ENCODE measurements at regions not wholly inside any gene's neighbourhood (a gene's known extent, or its start where the extent isn't known, plus 50 kb on each side); places are given as distances from the start of the nearest gene placed in this dataset.

DNA sequence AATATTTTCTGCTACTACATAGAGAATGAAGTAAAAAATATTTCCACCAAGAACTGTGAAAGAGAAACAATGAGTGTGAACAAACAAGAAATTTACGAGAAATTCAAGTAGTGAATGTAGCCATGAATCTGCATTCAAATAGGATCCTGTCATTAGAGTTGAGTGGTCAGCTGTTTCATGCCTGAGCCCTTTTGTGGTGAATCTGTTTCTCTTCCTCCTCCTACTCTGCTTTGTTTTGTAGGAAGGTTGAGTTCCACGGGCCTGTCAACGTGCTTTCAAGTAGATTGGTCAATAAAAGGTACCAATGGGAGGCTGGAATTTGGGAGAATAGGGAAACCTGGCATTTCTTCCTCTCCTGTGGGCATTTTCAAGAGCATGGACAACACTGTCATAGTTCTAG is 1749.6 kb upstream of the FLRT2 start:
- no peak for DNase-seq

DNA sequence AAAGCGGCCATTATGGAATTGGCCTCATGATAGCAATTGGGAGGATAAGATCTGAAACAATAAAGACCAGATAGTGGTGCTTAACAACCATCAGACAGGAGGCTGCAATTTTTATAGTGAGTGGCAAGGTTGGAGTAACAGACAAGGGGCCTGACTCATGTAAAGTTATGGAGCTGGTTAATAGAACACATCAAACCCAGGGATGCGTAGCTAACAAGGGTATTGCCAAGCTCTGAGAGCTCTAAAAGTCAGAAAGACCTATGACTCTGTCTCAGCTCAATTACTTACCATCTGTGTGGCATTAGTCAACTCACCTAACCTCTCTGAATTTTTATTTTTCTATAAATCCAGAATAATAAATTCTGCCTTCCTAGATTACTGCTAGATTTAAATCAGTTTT is 1731.5 kb upstream of the FLRT2 start:
- no peak for DNase-seq

DNA sequence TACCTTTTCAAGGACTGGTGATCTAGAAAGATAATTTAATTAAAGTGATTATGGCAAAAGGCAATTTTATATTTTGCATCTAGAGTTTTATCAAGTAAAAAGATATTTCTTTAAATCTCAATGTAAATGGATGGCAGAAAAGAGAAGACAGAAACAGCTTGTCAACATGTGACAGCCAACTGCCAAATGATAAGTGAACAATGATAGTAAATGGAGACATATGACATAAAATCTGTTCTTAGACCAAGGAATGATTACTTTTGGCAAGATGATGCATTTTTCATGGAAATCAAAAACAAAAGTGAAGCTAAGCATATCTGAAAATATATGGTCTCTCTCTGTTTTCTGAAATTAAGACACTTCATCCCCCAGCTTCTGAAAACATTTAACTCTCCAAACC is 1730.7 kb upstream of the FLRT2 start:
- DNase-seq = no peak

DNA sequence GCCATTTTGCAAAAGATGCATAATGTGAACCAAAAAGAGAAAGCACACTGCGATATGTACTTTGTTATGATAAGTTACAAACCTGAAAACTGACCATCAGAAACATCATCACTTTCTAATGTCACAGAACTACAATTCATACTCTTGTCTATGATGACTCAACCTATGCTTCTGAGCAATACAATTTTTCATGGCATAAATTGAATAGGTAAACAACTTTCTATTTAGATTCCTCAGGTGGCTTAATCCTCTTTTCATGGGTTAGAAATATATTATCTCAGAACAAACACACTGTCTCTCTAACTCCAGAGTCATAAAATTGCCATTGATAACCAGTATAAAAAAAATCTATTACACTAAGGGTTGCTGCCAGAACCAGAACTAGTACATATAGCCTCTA is 1715.0 kb upstream of the FLRT2 start:
- no peak for DNase-seq

DNA sequence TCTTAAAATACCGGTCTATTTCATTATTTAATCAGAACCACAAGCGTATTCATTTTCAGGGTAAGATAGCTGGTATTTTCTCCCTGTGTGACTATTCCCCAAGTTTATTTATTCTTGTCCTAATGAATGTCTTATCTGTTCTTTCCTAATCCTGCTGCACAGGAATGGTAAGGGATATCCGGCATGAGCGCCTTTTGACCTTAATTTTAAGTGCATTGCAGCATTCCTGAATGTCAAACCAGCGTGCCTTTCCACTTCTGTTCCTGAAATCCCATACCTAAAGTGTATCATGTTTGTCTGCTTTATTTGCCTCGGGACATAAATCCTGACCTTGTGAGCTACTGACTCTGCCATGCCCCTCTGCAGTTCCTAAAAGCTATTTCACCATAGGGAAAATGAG is 1713.2 kb upstream of the FLRT2 start:
- no peak for DNase-seq

DNA sequence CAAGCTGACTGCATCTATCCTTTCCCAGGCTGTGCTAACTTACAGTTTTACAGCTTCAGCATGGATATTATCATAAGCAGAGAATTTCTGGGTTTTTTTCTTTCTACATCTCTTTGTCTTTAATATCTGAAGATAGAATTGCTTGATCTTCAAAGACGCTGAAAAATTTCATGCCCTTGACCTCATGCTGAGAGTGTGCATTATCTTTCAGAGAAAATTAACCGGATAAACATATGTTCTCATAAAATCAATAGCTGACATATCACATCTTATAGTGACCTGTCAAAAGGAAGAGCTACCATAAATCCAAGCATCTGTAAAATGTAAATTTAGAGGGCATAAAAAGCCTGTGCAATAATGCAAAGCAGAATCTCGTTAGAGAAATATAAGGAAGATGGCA is 1704.1 kb upstream of the FLRT2 start:
- DNase-seq = no peak

DNA sequence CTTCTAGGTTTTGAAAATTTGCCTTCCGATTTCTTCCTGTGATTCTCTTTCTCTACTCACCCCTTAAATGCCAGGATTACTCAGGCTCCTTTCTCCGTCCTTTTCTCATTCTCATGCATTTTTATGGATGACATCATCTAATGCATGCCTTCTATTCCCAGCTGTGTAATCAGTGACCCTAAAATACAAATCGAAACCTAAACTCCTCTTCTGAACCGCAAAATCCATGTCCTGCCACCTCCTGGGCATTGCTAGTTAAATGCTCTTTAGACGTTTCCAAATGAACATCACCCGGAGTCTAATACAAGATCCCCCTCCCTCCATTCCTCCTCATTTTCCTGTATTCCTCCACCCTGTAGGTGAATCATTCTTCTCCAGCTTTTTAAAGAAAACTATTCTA is 1703.1 kb upstream of the FLRT2 start:
- DNase-seq = no peak

DNA sequence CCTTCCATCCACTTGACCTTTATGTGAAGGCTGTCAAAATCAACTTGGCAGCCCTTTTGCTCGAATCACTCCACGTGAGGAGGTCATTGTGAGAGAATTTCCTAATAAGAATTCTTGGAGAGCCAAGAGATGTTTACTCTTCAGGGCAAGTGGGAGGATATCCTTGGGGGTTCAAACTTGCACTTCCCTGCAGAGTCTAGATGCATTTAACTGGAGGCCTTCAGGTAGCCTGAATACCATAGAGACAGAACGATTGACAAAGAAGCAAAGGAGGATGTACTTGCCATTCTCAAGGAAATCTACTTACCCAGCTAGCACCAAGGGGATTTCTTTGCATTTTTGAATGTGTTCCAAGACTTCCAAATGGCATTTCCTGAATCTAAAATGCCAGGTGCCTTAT is 1702.6 kb upstream of the FLRT2 start:
- DNase-seq = no peak

DNA sequence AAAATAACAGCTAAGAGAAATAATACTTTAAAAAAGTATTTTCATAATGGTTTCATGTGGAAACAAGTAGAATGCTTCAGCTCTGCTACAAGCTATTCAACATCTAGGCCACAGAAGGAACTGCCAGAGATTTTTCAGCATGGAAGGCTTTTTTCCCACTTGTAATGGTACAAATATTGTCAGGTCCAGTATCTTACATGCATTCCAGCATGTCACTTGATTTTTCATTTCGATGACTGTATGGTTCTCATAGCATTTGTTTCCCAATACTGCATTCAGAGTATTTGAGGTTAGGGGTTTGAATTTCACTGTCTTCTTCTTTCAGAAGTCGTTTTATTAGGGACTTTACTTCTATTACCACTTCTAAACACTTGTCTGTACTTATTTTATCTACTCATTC is 1701.5 kb upstream of the FLRT2 start:
- no peak for DNase-seq

DNA sequence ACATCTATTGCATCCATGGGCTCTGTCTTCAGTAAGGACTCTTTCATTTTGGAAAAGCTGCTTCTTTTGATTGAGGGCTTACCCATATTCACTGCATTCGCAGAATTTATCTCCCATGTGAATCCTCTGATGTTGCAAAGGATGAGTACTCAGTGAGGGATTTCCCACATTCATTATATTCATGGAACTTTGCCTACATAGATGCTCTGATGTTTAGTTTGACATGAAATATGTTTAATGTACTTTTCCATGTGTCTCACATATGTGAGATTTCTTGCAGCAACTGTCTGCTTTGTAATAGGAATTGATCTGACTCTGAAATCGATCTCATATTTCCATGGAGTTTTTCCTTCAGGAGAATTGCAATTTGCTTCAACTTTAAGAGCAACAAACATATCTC is 1699.6 kb upstream of the FLRT2 start:
- DNase-seq = no peak

DNA sequence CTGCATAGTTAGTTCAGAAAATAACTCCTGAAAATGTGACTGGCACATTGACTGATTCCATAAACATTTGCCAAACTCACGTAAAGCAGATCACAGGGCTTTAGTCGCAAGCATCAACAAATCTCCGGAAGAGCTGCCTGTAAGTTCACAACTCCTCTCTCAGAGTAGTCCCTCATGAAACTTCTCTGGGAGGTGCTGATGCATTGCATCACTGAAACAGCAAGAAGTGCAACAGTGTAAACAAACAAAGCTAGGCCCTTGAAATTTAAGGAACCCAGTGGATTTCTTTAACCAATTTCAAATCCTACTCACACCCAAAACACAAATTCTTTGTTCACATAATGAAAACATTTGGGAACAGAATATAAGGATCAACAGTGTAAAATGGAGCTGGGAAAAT is 1691.7 kb upstream of the FLRT2 start:
- DNase-seq = no peak

DNA sequence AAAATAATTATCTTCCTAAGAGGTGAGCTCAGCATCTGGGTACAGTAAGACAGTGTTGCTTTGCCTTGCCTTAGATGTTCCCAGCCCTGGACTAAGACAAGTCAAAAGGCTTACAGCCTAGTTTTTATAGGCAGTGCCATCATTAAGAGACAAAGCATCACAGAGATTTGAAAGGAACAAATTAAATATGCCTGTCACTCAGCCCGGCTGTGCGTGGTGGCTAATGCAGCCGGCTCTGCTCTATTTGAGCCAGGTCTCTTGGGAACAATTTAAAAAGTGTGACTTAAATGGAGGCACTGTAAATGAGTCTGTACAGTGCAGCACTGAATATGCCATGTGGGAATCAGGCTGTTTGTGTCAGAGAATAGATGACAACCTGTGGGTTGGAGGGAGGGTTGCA is 1687.4 kb upstream of the FLRT2 start:
- no peak for DNase-seq

DNA sequence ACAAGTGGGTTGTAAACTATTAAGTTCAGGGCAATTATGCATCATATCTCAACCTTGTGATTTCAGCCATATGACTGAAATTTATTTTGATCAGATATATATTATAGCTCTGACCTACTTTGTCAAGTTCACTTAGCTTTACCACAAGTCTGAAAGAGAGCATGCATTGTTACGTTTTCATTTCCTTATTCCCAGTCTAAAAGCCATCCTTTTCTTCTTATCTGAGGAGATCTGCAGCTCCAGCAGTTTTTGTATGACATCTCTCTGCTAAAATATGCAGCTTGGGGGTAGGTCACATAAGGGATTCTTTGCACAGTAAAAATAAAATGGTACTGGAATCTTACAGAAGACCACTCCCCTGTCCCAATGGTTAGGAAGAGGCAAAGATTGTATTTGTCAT is 1682.8 kb upstream of the FLRT2 start:
- DNase-seq = no peak

DNA sequence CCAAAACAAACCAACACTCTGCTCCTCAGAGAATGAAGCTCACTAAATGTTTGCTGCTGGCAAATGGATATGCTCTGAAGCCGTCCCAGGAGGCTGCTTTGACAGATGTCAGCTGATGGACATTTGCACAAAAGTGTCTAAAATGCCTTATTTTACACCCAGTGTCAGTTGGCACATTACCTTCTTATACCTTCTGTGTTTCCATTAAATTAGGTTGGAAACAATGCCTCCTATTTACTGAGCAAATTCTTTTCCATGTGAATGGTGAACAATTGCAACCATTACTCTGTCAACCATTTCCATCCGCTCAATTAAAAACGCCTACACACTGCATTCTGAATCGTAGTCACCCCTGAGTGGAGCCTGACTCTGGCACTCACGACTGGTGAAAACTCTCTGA is 1679.9 kb upstream of the FLRT2 start:
- no peak for DNase-seq

DNA sequence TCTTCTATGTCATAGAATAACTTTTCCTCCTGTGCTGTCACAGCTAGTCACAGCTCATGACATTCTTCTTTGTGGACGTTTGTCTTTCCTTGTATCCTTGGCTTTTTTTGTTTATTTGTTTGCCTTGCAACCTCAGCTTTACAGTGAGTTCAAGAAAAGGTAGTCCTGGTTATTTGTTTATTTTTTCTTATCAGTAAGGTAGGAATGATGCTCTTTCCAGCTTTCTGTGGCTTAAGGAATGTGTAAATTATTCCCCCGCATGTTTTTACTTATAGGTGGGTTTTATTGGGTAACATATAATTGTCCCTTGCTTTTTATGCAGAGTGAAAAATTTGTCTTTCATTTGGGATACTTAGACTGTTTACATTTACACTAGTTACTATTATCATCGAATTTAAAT is 1673.6 kb upstream of the FLRT2 start:
- DNase-seq = no peak

DNA sequence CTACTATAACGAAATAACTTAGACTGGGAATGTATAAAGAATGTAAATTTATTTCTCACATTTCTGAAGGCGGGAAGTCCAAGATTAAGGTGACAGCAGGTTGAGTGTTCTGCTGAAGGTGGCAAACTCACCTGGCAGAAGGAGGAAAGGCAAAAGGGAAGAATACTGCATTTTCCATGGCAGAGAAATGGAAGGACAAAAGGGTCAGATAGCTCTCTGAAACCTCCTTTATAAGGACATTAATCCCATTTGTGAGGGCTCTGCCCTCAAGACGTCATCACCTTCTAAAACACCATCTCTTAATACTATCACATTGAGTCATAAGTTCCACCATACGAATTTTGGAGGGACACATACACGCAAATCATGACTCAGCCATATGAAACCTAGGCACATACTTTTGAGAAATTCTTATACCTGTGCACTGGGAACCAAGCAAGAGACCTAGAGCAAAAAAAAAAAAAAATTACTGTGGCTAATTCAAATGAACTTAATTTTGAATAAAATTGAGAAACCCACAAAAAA is 1669.3 kb upstream of the FLRT2 start:
- no peak for DNase-seq

DNA sequence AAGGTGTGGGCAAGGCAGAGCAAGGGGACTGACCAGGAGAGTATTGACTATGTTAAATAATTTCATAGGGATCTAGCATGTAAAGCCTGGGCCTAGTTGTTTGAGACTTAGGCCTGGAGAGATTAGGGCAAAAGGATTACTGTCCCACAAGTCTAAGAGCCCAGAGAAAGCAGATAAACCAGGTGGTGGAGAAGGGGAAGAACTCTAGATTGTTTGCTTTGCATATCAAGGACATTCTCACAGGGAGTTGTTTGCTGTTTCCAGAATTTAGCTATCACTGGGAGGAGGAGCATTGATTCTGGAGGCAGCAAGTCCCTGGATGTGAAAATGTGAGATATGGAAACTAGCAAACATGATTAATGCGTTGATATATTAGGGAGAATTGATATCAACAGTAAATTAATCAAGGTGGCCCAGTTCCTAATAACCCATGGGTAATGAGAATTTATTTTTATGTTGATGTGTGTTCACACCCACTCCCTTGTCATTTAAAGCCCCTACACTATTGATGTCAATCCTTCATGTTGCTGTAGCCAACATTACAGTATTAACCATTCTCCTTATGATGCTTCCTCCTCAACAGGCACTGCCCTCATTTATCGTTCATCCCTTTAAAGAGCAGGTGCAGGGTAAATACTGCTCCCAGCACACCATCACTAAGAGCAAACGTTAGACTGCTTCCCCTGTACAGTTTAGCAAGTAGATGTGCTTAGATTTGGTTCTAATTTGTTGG is 1666.7 kb upstream of the FLRT2 start:
- no peak for DNase-seq

DNA sequence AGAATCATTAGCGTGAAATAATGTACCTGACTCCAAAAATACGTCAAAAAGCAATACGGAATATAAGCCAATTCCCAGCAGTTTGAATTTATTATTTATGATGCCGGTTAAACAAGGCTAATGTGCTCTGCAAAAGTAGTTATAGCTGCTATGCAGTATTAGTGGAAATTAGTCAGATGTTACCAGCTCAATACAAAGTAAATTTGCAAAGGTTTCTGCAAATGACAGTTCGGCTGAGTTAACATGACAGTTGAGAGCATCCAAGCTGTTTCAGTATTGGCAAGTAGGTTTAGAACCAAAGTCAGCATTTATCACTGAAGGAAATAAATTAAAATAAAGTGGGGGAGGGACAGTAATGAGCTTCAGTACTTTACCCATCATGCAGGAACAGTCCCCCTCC is 1665.8 kb upstream of the FLRT2 start:
- DNase-seq = no peak

DNA sequence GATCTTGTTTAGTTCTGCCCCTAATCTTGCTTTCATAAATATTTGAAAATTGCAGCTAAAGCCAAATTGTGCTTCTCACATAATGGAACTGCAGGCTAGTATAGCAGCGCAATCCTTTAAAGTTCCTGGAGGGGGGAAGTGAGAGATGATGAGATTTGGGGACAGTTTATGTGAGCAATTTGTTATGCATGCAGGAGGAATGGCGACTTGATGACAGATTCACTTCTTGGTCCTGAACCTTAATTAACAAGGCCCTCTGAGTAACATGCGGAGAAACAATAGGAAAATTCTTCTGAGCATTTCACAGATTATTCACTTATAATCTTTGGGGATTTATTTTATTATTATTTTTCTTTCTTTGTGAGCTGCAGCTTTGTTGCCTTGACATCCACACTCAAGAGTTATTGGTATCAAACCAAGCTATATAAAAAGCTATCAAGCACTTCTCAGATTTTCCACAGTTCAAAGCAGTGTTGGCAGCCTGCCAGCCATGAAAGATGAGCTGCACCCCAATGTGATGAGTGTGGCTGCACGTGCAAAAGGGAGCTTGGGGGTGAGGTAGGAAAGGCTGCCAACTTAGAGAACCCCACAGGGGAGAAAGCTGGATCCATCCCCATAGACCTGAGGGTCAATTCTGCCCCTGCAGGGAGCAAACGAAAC is 1662.2 kb upstream of the FLRT2 start:
- no peak for DNase-seq

DNA sequence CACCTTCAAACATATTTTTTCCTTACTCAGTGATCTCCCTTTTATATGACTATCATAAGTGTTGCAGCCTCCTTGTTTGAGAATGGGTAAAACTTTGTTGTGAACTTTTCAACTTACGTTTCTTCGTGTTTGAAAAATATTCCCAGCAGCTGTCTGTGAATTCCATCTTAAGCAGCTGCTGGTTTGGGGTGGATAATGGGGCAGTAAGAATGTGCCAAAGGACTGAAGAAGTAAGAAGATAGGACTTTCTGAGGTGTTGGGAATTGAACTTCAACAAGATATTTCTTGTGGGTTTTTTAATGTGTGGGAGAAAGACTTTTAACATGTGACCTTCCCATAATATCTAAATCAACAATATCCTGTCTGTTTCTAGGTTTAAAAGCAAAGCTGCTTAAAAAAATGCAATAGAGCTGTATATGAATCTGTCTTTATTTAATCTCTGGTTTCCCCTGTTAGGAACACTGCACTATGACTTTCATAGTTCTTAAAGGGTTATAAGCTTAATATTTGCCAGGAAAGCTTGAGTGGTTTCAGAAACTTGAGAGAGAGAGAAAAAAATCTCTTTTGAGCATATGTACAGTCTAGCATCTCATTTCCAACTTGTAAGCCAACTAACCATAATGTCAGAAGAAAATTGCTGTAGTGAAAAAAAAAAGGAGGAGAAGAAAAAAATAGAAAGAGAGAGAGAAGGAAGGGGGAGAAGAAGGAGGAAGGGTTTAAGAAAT is 1659.2 kb upstream of the FLRT2 start:
- no peak for DNase-seq

DNA sequence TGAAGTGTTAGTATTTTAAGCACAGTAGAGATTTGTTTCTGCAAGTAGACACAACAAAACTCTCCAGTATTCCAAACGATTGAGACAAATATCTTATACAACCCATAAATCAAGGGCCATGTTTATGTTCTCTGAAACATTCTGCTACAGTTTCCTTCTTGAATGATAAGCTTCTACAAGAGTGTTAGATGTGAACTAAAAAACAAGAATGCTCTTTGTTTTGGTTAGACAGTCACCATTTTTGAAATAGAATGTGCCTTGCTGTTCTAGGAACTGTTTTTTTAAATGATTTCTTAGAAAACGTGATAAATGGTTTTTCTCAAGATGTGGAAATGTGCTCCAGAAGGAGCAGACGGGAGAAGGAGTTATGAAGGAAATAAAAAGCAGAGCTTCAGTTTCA is 1656.3 kb upstream of the FLRT2 start:
- DNase-seq = no peak

DNA sequence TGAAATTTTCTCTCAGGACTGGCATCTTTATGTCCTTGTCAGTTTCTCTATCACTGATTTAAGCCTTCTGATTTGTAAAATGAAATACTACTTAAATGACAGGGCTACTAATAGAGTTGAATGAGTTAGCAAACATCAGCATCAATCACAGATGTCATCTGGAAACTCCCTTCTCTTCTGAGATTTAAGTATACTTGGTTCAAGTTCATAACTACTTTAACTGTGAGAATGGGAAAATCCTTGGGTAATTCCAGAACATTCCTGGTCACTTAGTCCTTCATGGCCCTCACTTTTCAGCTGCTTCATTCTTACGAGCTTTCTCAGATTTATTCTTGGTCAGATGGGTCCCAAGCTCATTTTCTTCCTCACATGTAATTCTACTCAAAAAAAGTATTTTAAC is 1655.3 kb upstream of the FLRT2 start:
- DNase-seq = no peak

DNA sequence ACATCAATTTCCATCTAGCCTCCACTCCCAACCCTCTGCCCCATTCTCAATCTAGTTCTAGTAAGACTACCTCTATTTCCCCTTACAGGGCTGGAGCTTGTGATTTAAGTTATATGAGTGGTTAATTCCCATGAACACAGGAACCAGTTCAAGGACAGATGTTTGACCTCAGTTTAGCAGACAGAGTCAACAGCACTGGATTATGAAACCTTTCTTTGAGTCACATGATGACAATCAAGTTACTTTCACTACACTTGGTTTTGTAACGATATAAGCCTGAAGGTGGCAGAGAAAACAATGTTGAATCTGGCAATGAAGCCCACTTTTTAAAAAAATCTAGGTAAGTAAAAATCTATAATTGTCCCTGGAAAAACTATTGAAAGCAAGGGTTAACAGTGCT is 1646.2 kb upstream of the FLRT2 start:
- no peak for DNase-seq

DNA sequence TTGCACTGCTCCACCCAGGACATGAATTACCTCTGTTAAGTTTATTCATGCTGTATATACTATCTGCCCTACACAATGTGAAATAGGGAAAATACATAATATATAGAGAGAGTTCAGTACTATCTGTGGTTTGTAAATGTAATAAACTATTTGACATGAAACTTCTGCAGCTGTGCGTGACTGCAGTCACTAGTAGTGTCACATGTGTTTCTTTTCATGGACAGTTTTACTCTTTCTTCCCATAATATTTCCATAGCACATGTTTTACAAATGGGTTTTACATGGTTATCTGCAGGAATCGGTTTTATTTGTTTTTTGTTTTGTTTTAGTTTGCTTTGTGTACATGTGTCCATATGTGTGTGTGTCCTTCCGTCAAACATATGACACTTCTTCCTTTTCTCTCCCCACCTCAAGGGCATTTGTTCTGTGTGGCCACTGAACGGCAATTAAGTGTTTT is 1644.1 kb upstream of the FLRT2 start:
- DNase-seq = no peak
